Kidney (tissue), 13 donors: ENCODE measurements at regions not wholly inside any gene's neighbourhood (a gene's known extent, or its start where the extent isn't known, plus 50 kb on each side); places are given as distances from the start of the nearest gene placed in this dataset.

Source experiments
- DNase-seq, 5 donors: peaks; one replicate each; pipeline ENCODE4 v3.0.0-alpha.2; 2013 to 2020
- FAIRE-seq: peaks from 2 replicates; lab custom pipeline; 2012; peaks lifted over from hg19 to GRCh38; lab: Jason Lieb, UNC
- H3K27ac ChIP-seq, 2 donors: one replicate each; pipeline ENCODE4 v1.7.0; 2013; ENCODE audit warnings: low read depth in 2 of 2, low read length in 2 of 2, inconsistent platforms in 1 of 2
- H3K27me3 ChIP-seq: one replicate; pipeline ENCODE4 v1.7.1; 2013; ENCODE audit warnings: low read length, inconsistent platforms; ENCODE audit not compliant: control insufficient read depth, insufficient read depth
- H3K36me3 ChIP-seq, 3 donors: one replicate each; pipeline versions ENCODE4 v1.7.0 to v1.7.1; 2013; ENCODE audit warnings: low read length in 3 of 3, control low read depth in 1 of 3, inconsistent platforms in 1 of 3; ENCODE audit not compliant: insufficient read depth in 3 of 3, control insufficient read depth in 2 of 3
- H3K4me1 ChIP-seq, 3 donors: one replicate each; pipeline versions ENCODE4 v1.7.0 to v1.7.1; 2013; ENCODE audit warnings: low read length in 3 of 3, inconsistent platforms in 1 of 3, low read depth in 1 of 3; ENCODE audit not compliant: control insufficient read depth in 2 of 3, insufficient read depth in 2 of 3
- H3K4me3 ChIP-seq, 3 donors: one replicate each; pipeline versions ENCODE4 v1.7.0 to v1.8.1; 2013; ENCODE audit warnings: low read length in 3 of 3, control low read depth in 1 of 3, inconsistent platforms in 1 of 3
- H3K9ac ChIP-seq, 3 donors: one replicate each; pipeline versions ENCODE4 v1.7.0 to v1.7.1; 2013; ENCODE audit warnings: low read length in 3 of 3, control low read depth in 1 of 3, inconsistent platforms in 1 of 3
- H3K9me3 ChIP-seq, 3 donors: one replicate each; pipeline versions ENCODE4 v1.7.0 to v1.7.1; 2013; ENCODE audit warnings: low read length in 3 of 3, control low read depth in 1 of 3, inconsistent platforms in 1 of 3; ENCODE audit not compliant: control insufficient read depth in 2 of 3, insufficient read depth in 1 of 3
- CTCF ChIP-seq: IDR thresholded peaks from 3 replicates; pipeline ENCODE4 v1.5.1; 2012; ENCODE audit warnings: mild to moderate bottlenecking, moderate library complexity, borderline replicate concordance; ENCODE audit not compliant: insufficient read depth; ENCODE audit errors: extremely low read depth
- intact Hi-C: fragments of 100-400 bp; cut with DNase I; formaldehyde crosslinking; loops from one replicate; pipeline ENCODE4 v1.11.1; 2022
- donor health status: control.
- donor health status: control.
- donor health status: control.
- donor health status: control.
- donor health status: control.
- donor health status: DM: yes; HTN: yes; CAD: no.
- donor health status: Normal renal cell carcinoma (clear cell type).

GRCh38 chr18:73986711-73987110 is 160.9 kb downstream of the FBXO15 start:
- no peak overlapping the region for H3K27ac ChIP-seq
- TF ChIP-seq CTCF: no peak
- peaks cover 0 to 3% (median 0%) of the 10 kb centered on the region in 3 donors for H3K9me3 ChIP-seq
- H3K9ac ChIP-seq: no peak overlapping the region
- H3K36me3 ChIP-seq: no peaks in the 10 kb centered on the region
- FAIRE-seq: no peak
- H3K27me3 ChIP-seq: no peaks in the 10 kb centered on the region
- H3K4me1 ChIP-seq: no peaks in the 10 kb centered on the region
- H3K4me3 ChIP-seq: no peak overlapping the region
- DNase-seq: peak in 1 of 5 donors; percentile 35
- intact Hi-C loops: no loop called here

DNA sequence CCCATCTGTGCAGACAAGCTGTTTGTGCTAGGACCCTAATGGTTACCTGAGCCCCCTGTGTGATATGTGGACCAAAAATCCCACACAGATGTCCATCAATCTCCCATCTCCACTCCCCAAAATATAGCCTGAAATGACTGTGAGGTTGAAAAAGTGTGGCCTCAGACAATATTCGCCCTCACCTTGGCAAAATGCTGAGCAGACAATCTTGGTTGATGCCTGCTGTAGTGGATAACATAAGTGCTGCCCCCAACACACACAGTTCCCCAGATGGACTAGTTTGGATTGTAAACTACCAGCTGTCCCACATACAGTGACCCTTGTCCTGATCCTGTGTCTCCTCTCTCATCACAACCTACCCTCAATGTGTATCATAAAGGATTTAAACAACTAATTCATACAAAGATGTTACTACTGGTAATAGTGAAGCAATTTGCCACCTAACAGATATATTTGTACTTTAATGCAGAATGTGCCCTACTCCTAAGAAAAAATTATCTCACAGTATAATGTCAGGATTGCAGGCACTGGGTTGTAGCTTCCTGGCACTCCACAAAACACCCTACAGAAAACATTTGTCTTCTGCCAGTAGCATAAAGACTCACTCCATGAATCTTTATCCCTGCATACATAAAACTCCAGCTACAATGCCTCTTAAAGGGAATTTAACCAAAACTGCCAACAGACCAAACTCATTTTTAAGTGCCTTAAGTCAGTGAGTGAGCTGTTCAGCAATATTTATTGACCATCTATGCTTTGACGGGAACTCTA is 161.6 kb downstream of the FBXO15 start:
- no peak for DNase-seq
- no peak for FAIRE-seq
- H3K4me1 ChIP-seq: no peaks in the 10 kb centered on the region
- H3K27ac ChIP-seq: no peak overlapping the region
- peaks cover 0 to 3% (median 0%) of the 10 kb centered on the region in 3 donors for H3K9me3 ChIP-seq
- intact Hi-C loops: no loop called here
- H3K4me3 ChIP-seq: no peak overlapping the region
- H3K27me3 ChIP-seq: no peaks in the 10 kb centered on the region
- TF ChIP-seq CTCF: no peak
- no peaks in the 10 kb centered on the region for H3K36me3 ChIP-seq
- H3K9ac ChIP-seq: no peak overlapping the region

GRCh38 chr18:73983970-73984369 is 163.7 kb downstream of the FBXO15 start:
- H3K9ac ChIP-seq: no peak overlapping the region
- TF ChIP-seq CTCF: no peak
- FAIRE-seq (no peak), DNase-seq (no peak)
- intact Hi-C loops: no loop called here
- H3K4me3 ChIP-seq: no peak overlapping the region
- no peaks in the 10 kb centered on the region for H3K4me1 ChIP-seq
- H3K36me3 ChIP-seq: no peaks in the 10 kb centered on the region
- H3K27me3 ChIP-seq: no peaks in the 10 kb centered on the region
- no peak overlapping the region for H3K27ac ChIP-seq
- no peaks in the 10 kb centered on the region for H3K9me3 ChIP-seq
